ENCODE measurements at regions not wholly inside any gene's neighbourhood (a gene's known extent, or its start where the extent isn't known, plus 50 kb on each side); places are given as distances from the start of the nearest gene placed in this dataset.

- intact Hi-C loops (cut with DNase I), result no loop called here
- H3K9me3 ChIP-seq, result peaks cover 0 to 6% (median 0%) of the 10 kb centered on the region in 4 donors
- no peak overlapping the region for H3K27ac ChIP-seq
- no peaks in the 10 kb centered on the region for H3K4me1 ChIP-seq
- no peaks in the 10 kb centered on the region for H3K27me3 ChIP-seq
- TF ChIP-seq POLR2A (IDR thresholded peaks at IDR 0.05) (no peak), EP300 (IDR thresholded peaks at IDR 0.05) (no peak), POLR2AphosphoS5 (IDR thresholded peaks at IDR 0.05) (no peak), CTCF (IDR thresholded peaks at IDR 0.05) (no peak)
- no peak overlapping the region for H3K4me3 ChIP-seq
- H3K36me3 ChIP-seq, result no peaks in the 10 kb centered on the region
- DNase-seq, result no peak
These were observed 746.3 kb downstream of the ZPLD1 start for GRCh38 chr3:103181160-103181559.

GRCh38 chr3:103184772-103185171 lies 750.0 kb downstream of the ZPLD1 start:
- Histone ChIP-seq H3K27ac (no peak overlapping the region), H3K27me3 (no peaks in the 10 kb centered on the region), H3K9me3 (peaks cover 0 to 6% (median 0%) of the 10 kb centered on the region in 4 donors), H3K36me3 (no peaks in the 10 kb centered on the region), H3K4me3 (no peak overlapping the region), H3K4me1 (peaks cover 0 to 4% (median 0%) of the 10 kb centered on the region in 4 donors)
- intact Hi-C loops (cut with DNase I), result no loop called here
- no peak for TF ChIP-seq POLR2A (IDR thresholded peaks at IDR 0.05)
- TF ChIP-seq EP300 (IDR thresholded peaks at IDR 0.05), result no peak
- TF ChIP-seq CTCF (IDR thresholded peaks at IDR 0.05), result no peak
- TF ChIP-seq POLR2AphosphoS5 (IDR thresholded peaks at IDR 0.05), result no peak
- DNase-seq, result no peak

- Histone ChIP-seq H3K27ac (no peak overlapping the region), H3K4me3 (no peak overlapping the region), H3K27me3 (no peaks in the 10 kb centered on the region), H3K36me3 (no peaks in the 10 kb centered on the region), H3K9me3 (peaks cover 0 to 2% (median 0%) of the 10 kb centered on the region in 4 donors), H3K4me1 (peaks cover 0 to 14% (median 3%) of the 10 kb centered on the region in 4 donors)
- TF ChIP-seq POLR2AphosphoS5 (IDR thresholded peaks at IDR 0.05) (peak in 1 of 4 donors; percentile 33), POLR2A (IDR thresholded peaks at IDR 0.05) (no peak), CTCF (IDR thresholded peaks at IDR 0.05) (no peak)
- intact Hi-C loops (cut with DNase I), result no loop called here
- DNase-seq, result no peak
These were observed 755.1 kb downstream of the ZPLD1 start for GRCh38 chr3:103189941-103190340.

- Histone ChIP-seq H3K4me3 (no peak overlapping the region), H3K4me1 (peaks cover 0 to 18% (median 15%) of the 10 kb centered on the region in 4 donors), H3K9me3 (no peaks in the 10 kb centered on the region), H3K36me3 (no peaks in the 10 kb centered on the region), H3K27ac (no peak overlapping the region), H3K27me3 (no peaks in the 10 kb centered on the region)
- 66 to 79% methylated on average over 4 of the region's 4 CpGs for WGBS, 2 donors
- intact Hi-C loops (cut with DNase I), result no loop called here
- no peak for TF ChIP-seq POLR2A (IDR thresholded peaks at IDR 0.05)
- no peak for TF ChIP-seq CTCF (IDR thresholded peaks at IDR 0.05)
- TF ChIP-seq EP300 (IDR thresholded peaks at IDR 0.05), result no peak
- TF ChIP-seq POLR2AphosphoS5 (IDR thresholded peaks at IDR 0.05), result no peak
- DNase-seq, result no peak
These were observed 760.4 kb downstream of the ZPLD1 start for GRCh38 chr3:103195216-103195615.

- TF ChIP-seq EP300 (IDR thresholded peaks at IDR 0.05) (no peak), POLR2AphosphoS5 (IDR thresholded peaks at IDR 0.05) (no peak), CTCF (IDR thresholded peaks at IDR 0.05) (no peak), POLR2A (IDR thresholded peaks at IDR 0.05) (no peak)
- intact Hi-C loops (cut with DNase I), result no loop called here
- no peaks in the 10 kb centered on the region for H3K27me3 ChIP-seq
- WGBS, 2 donors, result 91% methylated on average over 4 of the region's 4 CpGs
- H3K4me1 ChIP-seq, result peaks cover 0 to 18% (median 13%) of the 10 kb centered on the region in 4 donors
- no peaks in the 10 kb centered on the region for H3K9me3 ChIP-seq
- H3K36me3 ChIP-seq, result no peaks in the 10 kb centered on the region
- DNase-seq, result no peak
- H3K4me3 ChIP-seq, result no peak overlapping the region
- H3K27ac ChIP-seq, result no peak overlapping the region
These were observed 768.6 kb downstream of the ZPLD1 start for GRCh38 chr3:103203441-103203840.

All from sigmoid colon (tissue), 6 donors.